ENCODE measurements at regions not wholly inside any gene's neighbourhood (a gene's known extent, or its start where the extent isn't known, plus 50 kb on each side); places are given as distances from the start of the nearest gene placed in this dataset.

- DNase-seq, result peak; percentile 90
Observed at GRCh38 chr2:217434180-217434975, 568.4 kb downstream of the TNS1 start.

- DNase-seq, result no peak
Observed at GRCh38 chr2:217433522-217433921, 569.3 kb downstream of the TNS1 start.

- no peak for DNase-seq
Observed at GRCh38 chr2:217431577-217432269, 571.1 kb downstream of the TNS1 start.

GRCh38 chr2:217430916-217431576, 571.2 kb upstream of the TNP1 start:
- DNase-seq, result no peak

GRCh38 chr2:217429981-217430500, 570.2 kb upstream of the TNP1 start:
- no peak for DNase-seq

GRCh38 chr2:217421834-217422233, 562.0 kb upstream of the TNP1 start:
- DNase-seq, result no peak

GRCh38 chr2:217420854-217421253, 561.0 kb upstream of the TNP1 start:
- no peak for DNase-seq

- no peak for DNase-seq
Observed at GRCh38 chr2:217419055-217419671, 559.3 kb upstream of the TNP1 start.

- DNase-seq, result no peak
Observed at GRCh38 chr2:217418544-217418943, 558.7 kb upstream of the TNP1 start.

- DNase-seq, result no peak
Observed at GRCh38 chr2:217418090-217418489, 558.2 kb upstream of the TNP1 start.

GRCh38 chr2:217417536-217417935, 557.7 kb upstream of the TNP1 start:
- DNase-seq, result no peak

- DNase-seq, result no peak
Observed at GRCh38 chr2:217415316-217415715, 555.5 kb upstream of the TNP1 start.

- DNase-seq, result peak; percentile 13
Observed at GRCh38 chr2:217414429-217414828, 554.6 kb upstream of the TNP1 start.

GRCh38 chr2:217413193-217413592, 553.3 kb upstream of the TNP1 start:
- no peak for DNase-seq

- DNase-seq, result peak; percentile 20
Observed at GRCh38 chr2:217412721-217413120, 552.9 kb upstream of the TNP1 start.

GRCh38 chr2:217412277-217412676, 552.4 kb upstream of the TNP1 start:
- no peak for DNase-seq

GRCh38 chr2:217410681-217410960, 550.8 kb upstream of the TNP1 start:
- DNase-seq, result no peak

- no peak for DNase-seq
Observed at GRCh38 chr2:217409949-217410680, 550.3 kb upstream of the TNP1 start.

- peak; percentile 30 for DNase-seq
Observed at GRCh38 chr2:217407362-217407761, 547.5 kb upstream of the TNP1 start.

GRCh38 chr2:217404236-217404760, 544.4 kb upstream of the TNP1 start:
- no peak for DNase-seq

GRCh38 chr2:217402761-217403383, 543.0 kb upstream of the TNP1 start:
- DNase-seq, result peak; percentile 71

- DNase-seq, result no peak
Observed at GRCh38 chr2:217402144-217402543, 542.3 kb upstream of the TNP1 start.

All from NCI-H2171 (cell line).